ENCODE measurements at regions not wholly inside any gene's neighbourhood (a gene's known extent, or its start where the extent isn't known, plus 50 kb on each side); places are given as distances from the start of the nearest gene placed in this dataset.
"Not testable (repeated sequence)": the region's sequence is repeated elsewhere in the genome, so short reads cannot be mapped to it uniquely, and the experiment has no call there.

GRCh38 chr6:137545073-137545472 lies 50.9 kb upstream of the OLIG3 start:
- H3K27ac ChIP-seq = no peak overlapping the region
- H3K4me3 ChIP-seq = no peak overlapping the region

GRCh38 chr6:137547186-137547585 lies 53.0 kb upstream of the OLIG3 start:
- no peak overlapping the region for H3K4me3 ChIP-seq
- H3K27ac ChIP-seq = no peak overlapping the region

GRCh38 chr6:137547601-137548000 lies 53.4 kb upstream of the OLIG3 start:
- Histone ChIP-seq H3K27ac (no peak overlapping the region), H3K4me3 (no peak overlapping the region)

GRCh38 chr6:137549106-137549505 lies 54.9 kb upstream of the OLIG3 start:
- no peak overlapping the region for H3K4me3 ChIP-seq
- H3K27ac ChIP-seq = no peak overlapping the region

- H3K27ac ChIP-seq = no peak overlapping the region
These were observed 56.3 kb upstream of the OLIG3 start for GRCh38 chr6:137550535-137550934.

GRCh38 chr6:137552146-137552545 lies 58.0 kb upstream of the OLIG3 start:
- Histone ChIP-seq H3K4me3 (no peak overlapping the region), H3K27ac (no peak overlapping the region)

More at GRCh38 chr6:137550535-137550934, 56.3 kb upstream of the OLIG3 start:
- H3K4me3 ChIP-seq = no peak overlapping the region

GRCh38 chr6:137552809-137553208 lies 58.6 kb upstream of the OLIG3 start:
- H3K4me3 ChIP-seq = no peak overlapping the region
- no peak overlapping the region for H3K27ac ChIP-seq

- not testable (repeated sequence) for H3K4me3 ChIP-seq
These were observed 65.5 kb upstream of the OLIG3 start for GRCh38 chr6:137559521-137560183.

GRCh38 chr6:137560184-137560563 lies 66.0 kb upstream of the OLIG3 start:
- no peak overlapping the region for H3K4me3 ChIP-seq

More at GRCh38 chr6:137559521-137560183, 65.5 kb upstream of the OLIG3 start:
- H3K27ac ChIP-seq = peak overlapping the region in 3 of 21 experiments; percentile 33 to 58 (median 42)

GRCh38 chr6:137568067-137568466 lies 73.9 kb upstream of the OLIG3 start:
- Histone ChIP-seq H3K4me3 (no peak overlapping the region), H3K27ac (no peak overlapping the region)

More at GRCh38 chr6:137560184-137560563, 66.0 kb upstream of the OLIG3 start:
- peak overlapping the region in 3 of 21 experiments; percentile 33 to 58 (median 42) for H3K27ac ChIP-seq

GRCh38 chr6:137570393-137570792 lies 76.2 kb upstream of the OLIG3 start:
- no peak overlapping the region for H3K27ac ChIP-seq
- H3K4me3 ChIP-seq = no peak overlapping the region

GRCh38 chr6:137571854-137572253 lies 77.7 kb upstream of the OLIG3 start:
- Histone ChIP-seq H3K4me3 (no peak overlapping the region), H3K27ac (no peak overlapping the region)

GRCh38 chr6:137573739-137574138 lies 79.5 kb upstream of the OLIG3 start:
- no peak overlapping the region for H3K4me3 ChIP-seq
- H3K27ac ChIP-seq = no peak overlapping the region

- Histone ChIP-seq H3K4me3 (no peak overlapping the region), H3K27ac (no peak overlapping the region)
These were observed 85.4 kb upstream of the OLIG3 start for GRCh38 chr6:137579612-137580011.

- H3K4me3 ChIP-seq = no peak overlapping the region
- H3K27ac ChIP-seq = no peak overlapping the region
These were observed 87.0 kb upstream of the OLIG3 start for GRCh38 chr6:137581019-137581707.

GRCh38 chr6:137583519-137583918 lies 89.3 kb upstream of the OLIG3 start:
- H3K4me3 ChIP-seq, H3K27ac ChIP-seq: not testable (repeated sequence)

GRCh38 chr6:137588472-137588871 lies 94.3 kb upstream of the OLIG3 start:
- Histone ChIP-seq H3K27ac (peak overlapping the region in 6 of 21 experiments; percentile 3 to 82 (median 70)), H3K4me3 (no peak overlapping the region)

GRCh38 chr6:137589067-137589848 lies 95.1 kb upstream of the OLIG3 start:
- Histone ChIP-seq H3K27ac (peak overlapping the region in 11 of 21 experiments; percentile 3 to 82 (median 60)), H3K4me3 (no peak overlapping the region)

- H3K4me3 ChIP-seq = no peak overlapping the region
- no peak overlapping the region for H3K27ac ChIP-seq
These were observed 96.5 kb upstream of the OLIG3 start for GRCh38 chr6:137590684-137591083.

- H3K27ac ChIP-seq = no peak overlapping the region
- no peak overlapping the region for H3K4me3 ChIP-seq
These were observed 107.3 kb upstream of the OLIG3 start for GRCh38 chr6:137601471-137601870.
